HG02943 (cell line): ENCODE measurements at regions not wholly inside any gene's neighbourhood (a gene's known extent, or its start where the extent isn't known, plus 50 kb on each side); places are given as distances from the start of the nearest gene placed in this dataset.
"Not testable (repeated sequence)": the region's sequence is repeated elsewhere in the genome, so short reads cannot be mapped to it uniquely, and the experiment has no call there.

Source experiments
- ATAC-seq: cut with Tn5 transposase; IDR thresholded peaks from one replicate; pipeline ENCODE4 v1.9.1; 2021; ENCODE audit warnings: mild to moderate bottlenecking, low read depth, moderate library complexity; ENCODE audit not compliant: unreplicated experiment

DNA sequence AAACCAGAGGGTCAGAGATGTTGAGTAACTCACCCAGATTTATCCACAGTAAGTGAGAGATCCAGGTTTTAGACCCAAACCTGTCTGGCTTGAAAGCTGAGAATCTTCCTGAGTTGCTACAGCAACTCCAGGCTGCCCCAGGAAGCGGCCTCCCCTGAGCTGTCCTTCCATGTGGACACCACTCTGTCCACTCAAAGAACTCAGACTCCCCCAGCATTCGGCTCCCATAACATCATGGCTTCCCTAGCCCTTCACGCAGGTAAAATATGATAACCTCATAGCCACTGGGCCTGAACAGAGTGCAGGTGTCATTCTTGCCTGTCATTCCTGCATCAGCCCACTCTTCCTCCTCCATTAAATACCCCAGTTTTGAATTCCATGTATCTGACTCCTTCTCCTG lies 657.8 kb downstream of the TBC1D22A start:
- no peak for ATAC-seq

DNA sequence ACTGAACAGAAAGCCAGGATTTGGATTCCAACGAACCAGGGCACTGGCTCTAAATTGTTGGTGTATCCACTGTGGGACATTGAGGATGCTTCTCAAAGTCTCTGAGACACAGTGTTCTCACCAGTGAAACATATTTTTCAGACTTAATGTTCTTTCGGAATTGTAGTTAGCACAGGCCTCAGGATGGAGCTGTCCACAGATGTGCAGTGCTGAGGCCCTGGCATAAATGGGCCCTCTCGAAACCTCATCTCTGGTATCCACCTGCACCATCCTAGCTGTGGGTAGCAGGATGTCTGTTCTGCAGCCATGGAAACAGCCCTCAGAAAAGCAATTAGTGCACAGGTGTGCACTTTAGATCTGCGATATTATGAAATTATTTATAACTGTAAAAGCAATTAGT lies 656.8 kb downstream of the TBC1D22A start:
- ATAC-seq: no peak

DNA sequence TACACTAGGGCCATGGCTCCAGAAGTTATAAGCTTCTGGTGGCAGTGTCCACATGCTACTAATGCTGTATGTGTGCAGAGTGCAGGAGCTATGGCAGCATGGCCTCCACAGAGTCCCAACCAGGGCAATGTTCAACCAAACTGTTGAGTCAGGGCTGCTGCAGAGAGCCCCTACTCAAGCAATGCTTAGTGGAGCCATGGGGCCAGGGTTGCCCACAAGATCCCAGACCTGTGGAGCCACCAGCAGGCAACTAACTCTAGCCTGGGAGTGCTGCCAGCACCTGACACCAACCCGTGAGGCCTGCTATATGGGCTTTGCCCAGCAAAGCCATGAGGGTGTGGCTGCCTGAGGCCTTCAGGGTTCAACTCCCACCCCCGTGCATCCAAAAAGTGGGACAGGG lies 655.2 kb downstream of the TBC1D22A start:
- no peak for ATAC-seq

DNA sequence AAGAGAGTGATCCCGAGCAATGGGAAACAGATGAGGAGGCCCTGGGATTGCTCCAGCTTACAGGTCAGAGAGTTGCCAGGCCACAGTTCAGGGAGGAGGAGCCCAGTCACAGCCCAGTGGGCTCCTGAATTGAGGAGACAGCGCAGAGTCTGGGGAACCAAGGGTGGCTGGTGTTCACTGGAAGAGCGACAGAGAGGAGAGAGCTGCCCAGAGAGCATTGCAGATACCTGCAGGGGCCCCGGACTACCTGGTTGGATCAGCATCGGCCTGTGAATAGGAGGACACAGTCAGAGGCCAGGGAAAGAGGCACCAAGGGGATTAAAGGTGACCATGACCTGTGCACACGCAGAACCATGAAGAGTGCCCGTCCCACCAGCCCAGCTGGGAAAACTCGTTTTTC lies 648.6 kb downstream of the TBC1D22A start:
- ATAC-seq: no peak

DNA sequence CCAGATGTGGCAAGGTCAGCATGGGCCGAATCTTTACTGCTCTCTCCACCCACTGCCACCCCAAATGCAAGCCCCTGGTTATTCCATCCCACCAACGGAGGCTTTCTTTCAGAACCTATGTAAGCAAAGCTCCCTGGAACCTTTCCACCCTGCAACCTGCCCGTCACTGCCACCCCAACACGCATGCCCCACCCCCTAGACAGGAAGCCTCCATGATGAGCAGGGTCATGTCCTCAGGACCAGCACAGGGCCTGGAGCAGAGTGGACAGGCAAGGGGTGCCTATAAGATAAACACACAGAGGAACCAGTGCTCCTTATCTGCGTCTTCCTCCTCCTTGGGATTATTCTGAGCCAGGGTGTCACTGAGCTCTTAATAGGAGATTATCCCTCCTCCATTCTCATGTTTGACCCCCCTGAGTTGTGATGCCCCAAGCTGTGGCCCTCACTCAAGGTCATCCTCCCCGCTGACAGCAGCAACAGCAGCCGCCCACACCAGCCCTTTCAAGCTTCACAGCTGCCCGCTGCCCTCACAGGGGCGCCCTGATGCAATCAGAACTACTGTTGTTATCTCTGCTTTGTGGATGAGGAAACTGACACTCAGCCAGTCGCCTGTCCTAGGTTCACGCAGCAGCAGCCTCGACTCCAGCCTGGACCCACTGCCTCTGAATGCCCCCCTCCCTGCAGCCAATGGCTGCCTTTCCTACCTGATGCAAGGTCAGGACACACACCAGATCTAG lies 647.3 kb downstream of the TBC1D22A start:
- ATAC-seq: no peak

DNA sequence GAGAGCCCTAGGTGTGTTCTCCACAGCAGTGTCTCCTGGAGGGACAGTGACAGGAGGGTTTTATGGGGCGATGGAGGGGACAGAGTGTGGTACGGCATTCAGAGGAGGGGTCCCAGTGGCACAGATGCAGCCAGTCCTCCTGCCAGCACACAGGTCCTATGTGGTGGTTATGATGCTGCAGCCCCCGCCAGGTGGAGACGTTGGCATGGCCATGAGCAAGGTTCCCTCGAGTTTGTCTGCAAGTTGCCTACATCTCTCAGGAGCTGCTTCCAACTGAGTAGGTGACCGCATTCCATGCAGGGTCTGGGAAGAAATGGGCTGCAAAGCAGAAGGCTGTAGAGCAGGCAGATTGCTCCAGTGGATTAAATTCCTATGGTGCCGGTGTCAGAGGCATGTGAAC lies 646.0 kb downstream of the TBC1D22A start:
- no peak for ATAC-seq

DNA sequence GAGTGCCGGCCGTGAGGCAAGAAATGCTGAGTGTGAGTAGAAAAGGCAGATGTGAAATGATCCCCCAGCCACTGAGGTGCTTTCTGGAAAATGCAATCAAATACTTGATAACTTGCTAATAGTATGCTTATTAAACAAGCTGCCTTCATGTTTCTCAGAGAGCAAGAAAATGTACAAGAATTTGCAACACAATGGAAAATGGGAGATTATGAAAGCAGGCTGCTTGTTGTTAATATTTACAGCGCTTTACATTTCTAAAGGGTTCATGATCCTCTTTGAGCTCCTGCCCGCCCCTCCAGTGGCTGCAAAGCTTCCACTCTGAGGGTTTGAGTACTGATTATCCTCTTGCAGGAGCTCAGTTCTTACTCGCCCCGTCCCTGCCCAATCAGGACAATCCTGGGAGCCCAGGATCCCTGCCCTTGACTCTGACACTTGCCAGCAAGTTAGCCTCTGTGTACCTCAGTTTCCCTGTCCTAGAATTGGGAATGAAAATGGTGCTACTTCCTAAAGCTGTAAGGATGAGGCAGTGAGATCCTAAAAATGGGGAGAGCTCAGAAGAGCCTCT lies 645.1 kb downstream of the TBC1D22A start:
- ATAC-seq: no peak

DNA sequence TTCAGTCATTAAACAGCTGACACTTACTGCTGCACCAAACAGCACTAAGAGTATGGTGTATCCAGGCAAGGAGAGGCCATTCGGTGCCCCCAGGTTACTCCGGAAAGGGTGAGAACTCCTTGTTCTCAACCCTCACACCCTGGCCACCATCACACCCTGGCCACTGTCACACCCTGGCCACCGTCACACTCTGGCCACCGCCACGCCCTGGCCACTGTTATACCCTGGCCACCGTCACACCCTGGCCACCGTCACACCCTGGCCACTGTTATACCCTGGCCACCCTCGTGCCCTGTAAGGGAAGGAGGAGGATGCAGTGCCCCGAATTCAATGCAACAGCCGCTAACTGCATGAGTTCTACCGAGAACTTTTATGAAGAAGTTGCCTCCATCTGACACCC lies 644.4 kb downstream of the TBC1D22A start:
- no peak for ATAC-seq

DNA sequence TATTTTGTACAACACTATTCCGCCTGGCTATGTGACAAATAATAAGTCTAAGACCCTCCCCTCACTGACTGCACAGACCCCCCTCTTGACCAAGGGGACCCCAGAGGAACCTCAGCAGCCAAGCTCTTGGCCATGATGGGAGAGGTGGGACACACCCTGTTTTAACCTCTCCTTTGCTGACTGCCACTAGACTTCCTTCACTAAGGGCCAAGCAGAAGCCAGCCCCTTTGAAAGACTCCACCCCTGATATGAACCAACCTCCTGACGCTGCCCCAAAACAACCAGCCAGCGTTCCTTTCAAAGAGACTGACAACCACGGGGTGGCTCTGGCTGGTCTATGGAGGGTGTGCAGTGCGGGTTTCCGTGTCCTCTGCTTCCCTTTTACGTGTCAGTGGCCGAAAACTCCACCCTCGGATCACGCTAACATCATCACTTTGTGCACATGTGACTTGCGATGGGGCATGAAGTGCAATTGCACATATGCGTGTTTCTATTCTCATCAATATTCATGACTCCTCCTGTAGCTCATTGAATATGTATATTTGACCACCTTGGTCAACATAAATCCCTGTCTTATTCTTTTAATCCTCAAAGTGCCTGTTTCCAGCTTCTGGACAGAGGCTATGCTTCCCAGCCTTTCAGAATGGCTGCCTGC lies 643.9 kb downstream of the TBC1D22A start:
- ATAC-seq: no peak

DNA sequence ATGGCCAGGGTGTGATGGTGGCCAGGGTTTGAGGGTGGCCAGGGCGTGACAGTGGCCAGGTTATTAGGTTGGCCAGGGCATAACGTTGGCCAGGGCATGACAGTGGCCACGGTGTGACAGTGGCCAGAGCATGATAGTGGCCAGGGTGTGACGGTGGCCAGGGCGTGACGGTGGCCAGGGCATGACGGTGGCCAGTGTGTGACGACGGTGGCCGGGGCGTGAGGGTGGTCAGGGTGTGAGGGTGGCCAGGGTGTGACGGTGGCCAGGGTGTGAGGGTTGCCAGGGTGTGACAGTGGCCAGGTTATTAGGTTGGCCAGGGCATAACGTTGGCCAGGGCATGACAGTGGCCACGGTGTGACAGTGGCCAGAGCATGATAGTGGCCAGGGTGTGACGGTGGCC lies 642.8 kb downstream of the TBC1D22A start:
- ATAC-seq: not testable (repeated sequence)

DNA sequence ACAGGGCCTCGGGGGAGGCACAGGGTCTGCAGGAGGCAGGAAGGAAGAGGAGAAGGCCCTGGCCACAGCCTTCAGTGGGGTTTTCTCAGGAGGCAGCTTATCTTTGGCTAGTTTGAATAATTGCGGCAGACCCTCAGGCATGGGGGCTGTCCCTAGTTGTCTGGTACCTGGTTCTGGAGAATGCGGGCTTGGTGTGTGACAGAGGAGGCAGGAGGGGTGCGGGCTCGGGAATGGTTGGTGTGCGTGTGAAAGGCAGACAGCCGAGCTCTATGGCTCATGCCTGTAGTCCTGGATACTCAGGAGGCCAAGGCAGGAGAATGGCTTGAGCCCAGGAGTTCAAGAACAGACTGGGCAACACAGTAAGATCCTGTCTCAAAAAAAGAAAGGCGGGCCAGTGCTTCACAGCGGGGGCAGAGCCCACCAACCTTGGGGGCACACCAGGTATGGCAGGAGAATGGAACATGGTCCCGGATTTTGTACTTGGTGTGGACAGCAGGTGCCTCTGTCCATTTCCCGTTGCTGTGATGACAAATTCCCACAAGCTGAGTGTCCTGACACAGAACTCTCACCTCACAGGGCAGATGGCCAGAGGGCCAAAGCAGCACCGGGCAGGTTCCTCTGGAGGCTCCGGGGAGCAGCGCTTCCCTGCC lies 640.6 kb downstream of the TBC1D22A start:
- ATAC-seq: no peak

DNA sequence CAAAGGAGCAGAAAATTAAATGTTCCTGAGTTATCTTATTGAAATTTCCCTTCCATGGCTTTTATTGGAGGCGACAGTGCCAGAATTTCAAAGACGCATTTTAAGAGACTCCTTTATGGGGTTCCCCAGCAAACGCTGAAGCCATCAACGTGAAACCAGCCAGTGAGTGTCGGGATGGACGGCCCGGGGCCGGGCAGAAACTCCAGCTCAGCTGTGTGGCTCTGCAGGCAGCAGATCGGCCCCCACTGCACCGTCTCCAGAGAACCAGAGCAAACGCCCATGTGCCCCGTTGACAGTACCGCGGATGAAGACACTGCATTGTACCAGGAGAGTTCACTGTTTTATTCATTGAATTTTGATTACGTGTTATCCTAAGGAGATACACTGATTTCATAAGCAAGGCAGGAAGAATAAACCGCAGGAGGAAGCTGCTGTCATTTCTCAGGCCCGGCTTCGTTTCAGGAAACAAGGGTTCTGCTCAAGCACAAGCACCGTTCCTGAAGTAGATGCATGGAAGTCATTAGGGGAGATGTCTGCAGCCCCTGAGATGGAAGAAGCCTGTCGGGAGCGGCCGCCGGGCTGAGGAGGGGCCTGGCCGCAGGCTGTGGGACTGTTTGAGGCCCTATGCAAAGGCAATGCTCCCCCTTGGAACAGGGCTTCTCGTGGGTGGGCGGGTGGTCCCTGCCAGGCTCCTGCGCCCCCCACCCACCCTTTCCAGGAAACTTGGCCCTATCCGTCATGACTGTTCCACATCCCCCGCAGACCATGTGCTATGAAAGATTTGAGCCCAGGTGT lies 639.7 kb downstream of the TBC1D22A start:
- ATAC-seq: no peak

DNA sequence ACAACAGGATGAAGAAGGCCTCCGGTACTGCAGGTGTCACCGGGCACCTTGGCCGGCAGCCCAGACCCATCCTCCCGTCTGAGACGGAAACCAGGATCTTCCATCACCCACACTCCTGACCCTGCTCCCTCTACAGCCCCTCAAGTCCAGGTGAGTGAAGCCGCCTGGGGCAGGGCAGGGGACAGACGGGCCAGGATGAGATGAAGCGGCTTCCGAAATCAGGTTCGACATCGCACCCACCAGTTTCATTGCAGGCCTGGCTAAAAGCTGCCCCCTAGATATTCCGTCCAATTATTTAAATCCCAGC lies 639.1 kb downstream of the TBC1D22A start:
- ATAC-seq: no peak

DNA sequence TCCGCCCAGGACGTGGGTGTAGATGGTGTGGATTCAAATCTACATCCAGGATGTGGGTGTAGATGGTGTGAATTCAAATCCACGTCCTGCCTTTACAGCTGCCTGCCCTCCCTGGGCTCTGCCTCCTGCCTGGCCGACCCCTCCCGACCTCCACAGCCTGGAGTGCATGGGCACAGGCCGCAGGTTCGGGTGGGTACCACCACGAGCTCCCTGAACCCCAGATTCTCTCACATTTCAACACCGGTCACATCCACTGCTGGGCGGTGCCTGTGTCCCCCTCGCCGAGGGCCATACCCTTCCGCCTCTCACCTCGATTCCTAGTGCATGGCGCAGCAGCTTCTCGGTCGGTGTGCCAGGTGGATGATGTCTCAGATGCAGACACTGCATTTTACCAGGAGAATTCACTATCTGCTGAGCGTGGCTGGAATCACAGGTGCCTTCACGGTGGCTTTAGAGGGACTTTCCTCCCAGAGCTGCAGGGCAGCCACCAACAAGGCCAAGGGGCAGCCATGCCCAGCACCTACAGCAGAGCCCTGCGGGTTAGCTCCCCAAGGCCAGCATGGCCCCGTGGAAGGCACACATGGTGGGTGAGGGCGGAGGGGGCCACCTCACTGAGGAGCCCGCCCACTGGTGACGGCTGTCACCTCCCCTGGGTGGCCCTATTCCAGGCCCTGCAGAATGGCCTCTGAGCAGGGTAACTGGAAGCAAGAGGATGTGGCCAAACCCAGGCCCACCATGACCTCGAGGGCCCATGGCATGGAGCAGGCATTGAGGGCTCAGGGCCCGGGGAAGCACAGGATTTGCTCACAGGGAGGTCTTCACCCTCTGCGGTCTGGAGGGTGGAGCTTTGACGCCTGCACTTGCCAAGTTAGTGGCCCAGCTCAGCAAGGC lies 638.5 kb downstream of the TBC1D22A start:
- no peak for ATAC-seq

DNA sequence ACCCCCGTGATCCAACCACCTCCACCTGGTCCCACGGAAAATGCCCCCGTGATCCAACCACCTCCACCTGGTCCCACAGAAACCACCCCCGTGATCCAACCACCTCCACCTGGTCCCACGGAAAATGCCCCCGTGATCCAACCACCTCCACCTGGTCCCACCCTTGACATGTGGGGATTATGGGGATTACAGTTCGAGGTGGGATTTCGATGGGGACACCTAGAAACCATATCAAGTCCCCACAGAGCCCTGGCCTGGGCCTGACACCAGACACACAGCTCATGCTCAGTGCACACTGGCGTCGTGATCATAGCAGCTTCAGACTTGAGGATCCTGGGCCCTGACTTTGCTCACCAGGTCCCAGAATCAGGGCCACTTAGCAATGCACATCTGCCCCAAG lies 637.7 kb downstream of the TBC1D22A start:
- ATAC-seq: not testable (repeated sequence)

DNA sequence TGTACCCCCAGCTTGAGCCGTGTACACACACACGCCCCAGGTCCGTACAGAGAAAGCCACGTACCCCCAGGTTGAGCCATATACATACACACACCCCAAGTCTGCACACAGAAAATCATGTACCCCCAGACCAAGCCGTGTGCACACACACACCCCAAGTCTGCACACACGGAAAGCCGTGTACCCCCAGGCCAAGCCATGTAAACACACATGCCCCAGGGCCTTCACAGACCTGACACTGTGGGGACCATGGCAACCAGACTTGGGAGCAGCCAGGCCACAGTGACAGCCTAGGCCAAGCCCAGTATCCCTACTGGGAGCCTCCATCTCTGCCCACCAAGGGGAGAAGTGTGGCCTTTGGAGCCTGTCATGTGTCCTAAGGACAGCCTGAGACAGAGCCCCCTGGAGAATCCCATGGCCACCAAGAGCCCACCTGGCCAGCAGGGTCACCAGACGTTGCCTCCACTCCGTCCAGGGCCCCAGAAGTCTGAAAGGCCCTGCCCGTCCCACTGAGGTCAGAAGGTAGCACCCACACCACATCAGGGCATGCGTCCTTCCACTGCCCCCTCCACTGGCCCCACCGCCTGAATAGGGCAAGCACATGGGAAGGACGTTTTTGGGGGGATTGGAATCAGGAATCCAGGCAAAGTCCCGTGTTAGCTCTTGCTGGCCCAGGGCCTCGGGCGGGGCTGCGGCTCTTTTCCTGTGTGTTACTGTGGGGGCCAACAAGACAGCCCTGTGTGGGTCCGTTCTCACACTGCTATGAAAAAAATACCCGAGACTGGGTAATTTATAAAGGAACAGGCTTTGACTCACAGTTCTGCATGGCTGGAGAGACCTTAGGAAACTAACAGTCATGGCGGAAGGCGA lies 636.7 kb downstream of the TBC1D22A start:
- ATAC-seq: no peak

DNA sequence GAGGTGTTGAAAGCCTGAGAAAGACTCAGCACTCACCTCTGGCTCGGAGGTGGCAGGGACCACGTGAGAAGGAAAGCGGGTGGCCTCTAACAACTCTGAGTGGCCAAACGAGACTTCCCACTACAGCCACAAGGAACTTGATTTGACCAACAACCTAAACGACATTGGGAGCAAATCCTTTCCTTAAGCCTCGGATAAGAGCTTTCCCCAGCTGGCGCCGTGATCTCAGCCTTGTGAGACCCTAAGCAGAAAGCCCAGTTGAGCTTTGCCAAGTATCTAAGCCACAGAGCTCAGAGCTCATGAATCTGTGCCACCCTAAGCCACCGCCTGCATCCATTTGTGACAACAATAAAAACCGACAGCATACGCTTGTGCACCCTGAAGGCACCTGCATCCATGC lies 636.0 kb downstream of the TBC1D22A start:
- no peak for ATAC-seq

DNA sequence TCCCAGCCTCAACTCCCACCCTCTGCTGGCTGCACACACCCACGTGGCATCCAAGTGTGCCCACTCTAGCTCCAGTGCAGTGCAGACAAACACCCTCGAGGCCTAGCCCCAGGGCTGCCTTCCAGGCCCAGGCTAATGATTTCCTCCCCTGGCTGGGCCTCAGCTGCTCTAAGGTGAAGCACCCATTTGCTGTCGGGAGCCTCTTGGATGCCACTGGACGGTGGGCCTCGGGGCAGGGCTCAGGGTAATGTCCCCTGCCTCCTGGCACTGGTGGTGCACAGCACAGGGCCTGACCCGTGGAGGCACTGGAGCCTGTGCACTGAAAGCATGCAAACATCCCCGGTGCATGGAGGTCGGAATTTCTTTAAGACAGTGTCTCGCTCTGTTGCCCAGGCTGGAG lies 635.2 kb downstream of the TBC1D22A start:
- no peak for ATAC-seq

DNA sequence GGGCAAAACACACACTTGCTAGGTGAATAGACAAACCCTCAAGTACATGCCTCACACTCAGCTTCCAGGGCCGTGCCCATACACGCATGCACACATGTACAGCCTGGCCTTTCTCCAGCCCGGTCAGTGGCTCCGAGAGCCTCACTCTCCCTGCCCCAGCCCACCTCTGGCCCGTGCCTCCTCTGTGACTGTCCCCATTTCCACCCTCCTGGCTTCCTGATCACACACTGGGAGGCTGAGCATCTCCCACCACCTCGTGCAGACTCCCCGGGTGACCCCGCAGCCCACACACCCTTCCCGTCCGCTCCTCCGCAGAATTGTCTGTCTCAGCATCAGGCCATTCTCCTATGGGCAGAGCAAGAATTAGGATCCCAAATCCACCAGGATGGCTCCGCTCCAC lies 634.1 kb downstream of the TBC1D22A start:
- no peak for ATAC-seq
